K562 (cell line): ENCODE measurements at regions not wholly inside any gene's neighbourhood (a gene's known extent, or its start where the extent isn't known, plus 50 kb on each side); places are given as distances from the start of the nearest gene placed in this dataset.

Source experiments
- ATAC-seq: fragments of 200-7000 bp; cut with Tn5 transposase; 3 replicates; pipeline ENCODE4 v1.9.1; 2020; ENCODE audit warnings: moderate library complexity
- BruUV-seq: library from RNA; stranded (reverse); fragments of 400-500 nt; replicated peaks from 2 replicates; lab custom pipeline; 2021; lab: Mats Ljungman, UMichigan
- CTCF ChIA-PET: fragments of 300-600 bp; formaldehyde crosslinking; extraction: SDS; loops from one replicate; lab custom pipeline; 2021; ENCODE audit warnings: low intra/inter-chr PET ratio; lab: Yijun Ruan, JAX
- POLR2A ChIA-PET: fragments of 300-600, 350-650 bp; sonication (Branson Sonifier 250); formaldehyde crosslinking; extraction: SDS; loops from one replicate; lab custom pipeline; 2021; ENCODE audit warnings: antibody characterized with exemption, inconsistent platforms; lab: Yijun Ruan, JAX
- DNase-seq, 4 experiments: peaks; one replicate each; pipeline versions ENCODE4 v3.0.0 to v3.0.0-alpha.2; 2011 to 2018; ENCODE audit warnings: low spot score in 3 of 4, mixed read lengths in 3 of 4; ENCODE audit errors: extremely low read depth in 1 of 4
- FAIRE-seq: peaks from 2 replicates; lab custom pipeline; 2011; peaks lifted over from hg19 to GRCh38; lab: Jason Lieb, UNC
- H2AFZ ChIP-seq: 2 replicates; pipeline ENCODE4 v1.6.0; 2011; ENCODE audit warnings: low read depth, low read length, control low read depth, inconsistent platforms
- H3K27ac ChIP-seq: fragments of 200-600 bp; 3 replicates; pipeline ENCODE4 v1.8.0; 2011; ENCODE audit warnings: low read depth, mild to moderate bottlenecking, control low read depth, inconsistent platforms, low read length, moderate library complexity, mixed read lengths; ENCODE audit errors: extremely low read depth
- H3K27me3 ChIP-seq, 2 experiments: fragments of 300-600 bp in 1 of 2; 2 replicates in 1 of 2; 3 replicates in 1 of 2; pipeline versions ENCODE4 v1.6.0 to v1.8.0; 2011; ENCODE audit warnings: inconsistent platforms in 2 of 2, low read length in 2 of 2, mild to moderate bottlenecking in 1 of 2, mixed read lengths in 1 of 2, moderate library complexity in 1 of 2; ENCODE audit not compliant: control insufficient read depth in 2 of 2, insufficient read depth in 2 of 2
- H3K36me3 ChIP-seq: fragments of 300-600 bp; 3 replicates; pipeline ENCODE4 v1.8.0; 2011; ENCODE audit warnings: mild to moderate bottlenecking, low read length, inconsistent platforms; ENCODE audit not compliant: control insufficient read depth, insufficient read depth
- H3K4me1 ChIP-seq, 2 experiments: fragments of 200-600 bp in 1 of 2; replicated peaks in 1 of 2; 2 replicates in 1 of 2; 3 replicates in 1 of 2; pipeline versions ENCODE4 v1.5.1 to v1.8.0; 2011; ENCODE audit warnings: inconsistent platforms in 2 of 2, low read length in 2 of 2, mild to moderate bottlenecking in 1 of 2, mixed read lengths in 1 of 2, moderate library complexity in 1 of 2; ENCODE audit not compliant: control insufficient read depth in 2 of 2, insufficient read depth in 2 of 2
- H3K4me2 ChIP-seq: 2 replicates; pipeline ENCODE4 v1.6.1; 2011; ENCODE audit warnings: low read length, control low read depth, inconsistent platforms, mixed read lengths; ENCODE audit not compliant: insufficient read depth
- H3K4me3 ChIP-seq: fragments of 200-600 bp; sonication (generic), shearing (Covaris generic); 2 replicates; pipeline ENCODE4 v1.5.1; 2016; ENCODE audit warnings: control low read depth, inconsistent platforms
- H3K79me2 ChIP-seq: fragments of 200-600 bp; 3 replicates; pipeline ENCODE4 v1.8.0; 2011; ENCODE audit warnings: low read length, inconsistent platforms; ENCODE audit not compliant: control insufficient read depth, insufficient read depth
- H3K9ac ChIP-seq, 2 experiments: 2 replicates each; pipeline versions ENCODE4 v1.6.0 to v1.6.1; 2011; ENCODE audit warnings: low read depth in 2 of 2, low read length in 2 of 2, control low read depth in 1 of 2, inconsistent platforms in 1 of 2, mild to moderate bottlenecking in 1 of 2, mixed read lengths in 1 of 2; ENCODE audit not compliant: insufficient read depth in 1 of 2
- H3K9me1 ChIP-seq: one replicate; pipeline ENCODE4 v1.6.0; 2011; ENCODE audit warnings: inconsistent platforms, mild to moderate bottlenecking, low read length, moderate library complexity; ENCODE audit not compliant: control insufficient read depth, insufficient read depth
- H3K9me3 ChIP-seq: replicated peaks from 2 replicates; pipeline ENCODE4 v1.5.1; 2011; ENCODE audit warnings: low read depth, low read length, inconsistent platforms; ENCODE audit not compliant: control insufficient read depth, insufficient read depth
- H4K20me1 ChIP-seq: replicated peaks from 2 replicates; pipeline ENCODE4 v1.6.1; 2011; ENCODE audit warnings: low read length, inconsistent platforms, mixed read lengths; ENCODE audit not compliant: control insufficient read depth, insufficient read depth
- ESRRA ChIP-seq: fragments of 450-650 bp; IDR thresholded peaks from 2 replicates; pipeline ENCODE4 v1.6.1; 2014; ENCODE audit warnings: low read depth, mild to moderate bottlenecking, moderate library complexity, borderline replicate concordance
- L3MBTL2 ChIP-seq: fragments of 450-650 bp; IDR thresholded peaks from 2 replicates; pipeline ENCODE4 v1.6.1; 2016; ENCODE audit warnings: mild to moderate bottlenecking, moderate library complexity
- RBFOX2 ChIP-seq: fragments of 200-400 bp; formaldehyde crosslinking; IDR thresholded peaks from 2 replicates; pipeline ENCODE4 v1.6.1; 2017; ENCODE audit warnings: low read depth, mild to moderate bottlenecking, low read length, moderate library complexity
- SMARCA4 ChIP-seq: fragments of 450-650 bp; IDR thresholded peaks from 2 replicates; pipeline ENCODE4 v1.6.1; 2016
- THAP7 ChIP-seq: fragments of 250-450 bp; sonication (Bioruptor Pico); IDR thresholded peaks from 2 replicates; pipeline ENCODE4 v1.5.0; 2021
- ZKSCAN1 ChIP-seq: fragments of 150-350 bp; IDR thresholded peaks from 2 replicates; pipeline ENCODE4 v1.6.1; 2016; ENCODE audit warnings: low read depth, low read length
- WGBS: fragments of 100-300 bp; shearing (Covaris generic); methylation state at CpG from one replicate; pipeline ENCODE4 v1.1.6; 2016; ENCODE audit warnings: low coverage, mixed read lengths; ENCODE audit not compliant: insufficient coverage; ENCODE audit errors: missing lambda C conversion rate; 5-methylcytosine and 5-hydroxymethylcytosine counted together
- in situ Hi-C: fragments of 300-500 bp; cut with MboI; formaldehyde crosslinking; loops from 4 replicates; pipeline ENCODE4 v1.15.0; 2018; ENCODE audit warnings: inconsistent platforms, mixed read lengths
- intact Hi-C: fragments of 100-400 bp; cut with micrococcal nuclease; formaldehyde crosslinking; loops from 2 replicates; pipeline ENCODE4 v1.14.2; 2022
- TF ChIP-seq, protein P1 (sequence below): fragments of 450-650 bp; IDR thresholded peaks from 2 replicates; pipeline ENCODE4 v1.6.1; 2016; ENCODE audit warnings: mild to moderate bottlenecking
- TF ChIP-seq, protein P2 (sequence below): fragments of 150-350 bp; IDR thresholded peaks from 2 replicates; pipeline ENCODE4 v1.6.1; 2014; ENCODE audit warnings: low read depth, mild to moderate bottlenecking, low read length, borderline replicate concordance

- Histone ChIP-seq H3K4me2 (no peak overlapping the region), H2AFZ (no peak overlapping the region), H4K20me1 (no peaks in the 10 kb centered on the region), H3K27ac (no peak overlapping the region)
- intact Hi-C loops, result no loop called here
- BruUV-seq, result no TSS peak
- no peak for TF ChIP-seq RBFOX2
- TF ChIP-seq SMARCA4, result no peak
- TF ChIP-seq THAP7 (CRISPR knock-in tag), result no peak
- TF ChIP-seq ZKSCAN1, result no peak
- TF ChIP-seq, all 486 proteins: peak for 0
- POLR2A ChIA-PET, result no interaction called here
- no peaks in the 10 kb centered on the region for H3K9me1 ChIP-seq
- ATAC-seq (no peak), FAIRE-seq (no peak), DNase-seq (no peak)
- H3K9me3 ChIP-seq, result no peaks in the 10 kb centered on the region
- H3K27me3 ChIP-seq, result peaks cover 0 to 5% of the 10 kb centered on the region in 2 experiments; a peak in 3 of 5 replicates
- 0% methylated on average over 6 of the region's 6 CpGs for WGBS
- H3K9ac ChIP-seq, result no peak overlapping the region
- H3K79me2 ChIP-seq, result no peaks in the 10 kb centered on the region
- CTCF ChIA-PET, result no interaction called here
- H3K4me3 ChIP-seq, result no peak overlapping the region
- no peaks in the 10 kb centered on the region for H3K36me3 ChIP-seq
- no peaks in the 10 kb centered on the region for H3K4me1 ChIP-seq
- in situ Hi-C loops, result no loop called here
Measured at GRCh38 chr4:151888367-151888866, 127.6 kb upstream of the GATB start.

DNA sequence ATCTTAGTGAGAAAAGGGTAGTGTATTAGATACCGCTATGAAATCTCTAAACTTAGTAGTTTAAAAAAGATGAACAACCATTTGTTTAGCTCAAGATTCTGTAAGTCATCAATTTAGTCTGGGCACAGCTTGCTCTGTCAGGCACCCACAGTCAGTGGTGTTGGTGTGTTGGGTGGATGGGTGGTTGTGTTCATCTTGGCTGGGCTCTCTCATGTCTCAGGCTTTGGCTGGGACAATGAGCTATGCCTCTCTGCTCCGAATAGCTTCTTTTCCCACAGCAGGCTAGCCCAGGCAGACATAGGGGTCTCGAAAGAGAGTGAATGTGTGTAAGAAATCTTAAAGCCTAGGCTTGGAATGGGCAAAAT lies 127.0 kb upstream of the GATB start:
- Histone ChIP-seq H4K20me1 (no peaks in the 10 kb centered on the region), H3K27me3 (peaks cover 0 to 5% of the 10 kb centered on the region in 2 experiments; a peak in 3 of 5 replicates), H3K4me3 (no peak overlapping the region), H2AFZ (no peak overlapping the region), H3K4me1 (no peaks in the 10 kb centered on the region), H3K36me3 (no peaks in the 10 kb centered on the region), H3K27ac (no peak overlapping the region), H3K9ac (no peak overlapping the region), H3K9me1 (no peaks in the 10 kb centered on the region), H3K9me3 (no peaks in the 10 kb centered on the region), H3K4me2 (no peak overlapping the region), H3K79me2 (no peaks in the 10 kb centered on the region)
- intact Hi-C loops (no loop called here), in situ Hi-C loops (no loop called here)
- DNase-seq (no peak), ATAC-seq (no peak), FAIRE-seq (no peak)
- POLR2A ChIA-PET, result interaction anchor here (0.6 kb wide), 1 partner anchor 85 kb away, joined by 5 read pairs; no protein-coding TSS in a partner anchor
- CTCF ChIA-PET, result no interaction called here
- BruUV-seq, result no TSS peak
- WGBS, result 0% methylated on average over 3 of the region's 3 CpGs
- TF ChIP-seq L3MBTL2 (no peak), SMARCA4 (no peak), ESRRA (no peak)
- TF ChIP-seq, protein P1, sequence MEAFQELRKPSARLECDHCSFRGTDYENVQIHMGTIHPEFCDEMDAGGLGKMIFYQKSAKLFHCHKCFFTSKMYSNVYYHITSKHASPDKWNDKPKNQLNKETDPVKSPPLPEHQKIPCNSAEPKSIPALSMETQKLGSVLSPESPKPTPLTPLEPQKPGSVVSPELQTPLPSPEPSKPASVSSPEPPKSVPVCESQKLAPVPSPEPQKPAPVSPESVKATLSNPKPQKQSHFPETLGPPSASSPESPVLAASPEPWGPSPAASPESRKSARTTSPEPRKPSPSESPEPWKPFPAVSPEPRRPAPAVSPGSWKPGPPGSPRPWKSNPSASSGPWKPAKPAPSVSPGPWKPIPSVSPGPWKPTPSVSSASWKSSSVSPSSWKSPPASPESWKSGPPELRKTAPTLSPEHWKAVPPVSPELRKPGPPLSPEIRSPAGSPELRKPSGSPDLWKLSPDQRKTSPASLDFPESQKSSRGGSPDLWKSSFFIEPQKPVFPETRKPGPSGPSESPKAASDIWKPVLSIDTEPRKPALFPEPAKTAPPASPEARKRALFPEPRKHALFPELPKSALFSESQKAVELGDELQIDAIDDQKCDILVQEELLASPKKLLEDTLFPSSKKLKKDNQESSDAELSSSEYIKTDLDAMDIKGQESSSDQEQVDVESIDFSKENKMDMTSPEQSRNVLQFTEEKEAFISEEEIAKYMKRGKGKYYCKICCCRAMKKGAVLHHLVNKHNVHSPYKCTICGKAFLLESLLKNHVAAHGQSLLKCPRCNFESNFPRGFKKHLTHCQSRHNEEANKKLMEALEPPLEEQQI, result no peak
- TF ChIP-seq, protein P2, sequence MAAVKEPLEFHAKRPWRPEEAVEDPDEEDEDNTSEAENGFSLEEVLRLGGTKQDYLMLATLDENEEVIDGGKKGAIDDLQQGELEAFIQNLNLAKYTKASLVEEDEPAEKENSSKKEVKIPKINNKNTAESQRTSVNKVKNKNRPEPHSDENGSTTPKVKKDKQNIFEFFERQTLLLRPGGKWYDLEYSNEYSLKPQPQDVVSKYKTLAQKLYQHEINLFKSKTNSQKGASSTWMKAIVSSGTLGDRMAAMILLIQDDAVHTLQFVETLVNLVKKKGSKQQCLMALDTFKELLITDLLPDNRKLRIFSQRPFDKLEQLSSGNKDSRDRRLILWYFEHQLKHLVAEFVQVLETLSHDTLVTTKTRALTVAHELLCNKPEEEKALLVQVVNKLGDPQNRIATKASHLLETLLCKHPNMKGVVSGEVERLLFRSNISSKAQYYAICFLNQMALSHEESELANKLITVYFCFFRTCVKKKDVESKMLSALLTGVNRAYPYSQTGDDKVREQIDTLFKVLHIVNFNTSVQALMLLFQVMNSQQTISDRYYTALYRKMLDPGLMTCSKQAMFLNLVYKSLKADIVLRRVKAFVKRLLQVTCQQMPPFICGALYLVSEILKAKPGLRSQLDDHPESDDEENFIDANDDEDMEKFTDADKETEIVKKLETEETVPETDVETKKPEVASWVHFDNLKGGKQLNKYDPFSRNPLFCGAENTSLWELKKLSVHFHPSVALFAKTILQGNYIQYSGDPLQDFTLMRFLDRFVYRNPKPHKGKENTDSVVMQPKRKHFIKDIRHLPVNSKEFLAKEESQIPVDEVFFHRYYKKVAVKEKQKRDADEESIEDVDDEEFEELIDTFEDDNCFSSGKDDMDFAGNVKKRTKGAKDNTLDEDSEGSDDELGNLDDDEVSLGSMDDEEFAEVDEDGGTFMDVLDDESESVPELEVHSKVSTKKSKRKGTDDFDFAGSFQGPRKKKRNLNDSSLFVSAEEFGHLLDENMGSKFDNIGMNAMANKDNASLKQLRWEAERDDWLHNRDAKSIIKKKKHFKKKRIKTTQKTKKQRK, result no peak
